Muscle of leg (tissue), 3 donors: ENCODE measurements at regions not wholly inside any gene's neighbourhood (a gene's known extent, or its start where the extent isn't known, plus 50 kb on each side); places are given as distances from the start of the nearest gene placed in this dataset.
"Not testable (repeated sequence)": the region's sequence is repeated elsewhere in the genome, so short reads cannot be mapped to it uniquely, and the experiment has no call there.

Experiments
- DNase-seq: peaks from one replicate; pipeline ENCODE4 v3.0.0; 2013
- H3K27ac ChIP-seq: one replicate; pipeline ENCODE4 v1.5.1; 2013; ENCODE audit warnings: mild to moderate bottlenecking, low read length, control low read depth
- H3K27me3 ChIP-seq: one replicate; pipeline ENCODE4 v1.6.1; 2013; ENCODE audit warnings: low read length; ENCODE audit not compliant: control insufficient read depth, insufficient read depth
- H3K36me3 ChIP-seq: one replicate; pipeline ENCODE4 v1.6.1; 2013; ENCODE audit warnings: low read length; ENCODE audit not compliant: control insufficient read depth, insufficient read depth
- H3K4me1 ChIP-seq: one replicate; pipeline ENCODE4 v1.6.1; 2013; ENCODE audit warnings: low read length; ENCODE audit not compliant: control insufficient read depth, insufficient read depth
- H3K4me3 ChIP-seq: one replicate; pipeline ENCODE4 v1.5.1; 2013; ENCODE audit warnings: low read length, control low read depth
- H3K9me3 ChIP-seq: replicated peaks from 2 replicates; pipeline ENCODE4 v1.6.1; 2013; ENCODE audit warnings: low read depth, low read length; ENCODE audit not compliant: control insufficient read depth
- WGBS: methylation state at CpG from one replicate; pipeline ENCODE4 v1.1.5; 2013; ENCODE audit warnings: missing lambda C conversion rate; ENCODE audit not compliant: insufficient coverage; 5-methylcytosine and 5-hydroxymethylcytosine counted together

- Histone ChIP-seq H3K27me3 (no peaks in the 10 kb centered on the region), H3K4me1 (no peaks in the 10 kb centered on the region), H3K36me3 (no peaks in the 10 kb centered on the region), H3K27ac (no peak overlapping the region), H3K4me3 (no peak overlapping the region), H3K9me3 (no peaks in the 10 kb centered on the region)
- no CpG with 5 or more reads among the region's 4 CpGs for WGBS
- DNase-seq: no peak
Observed at GRCh38 chr2:184057910-184058309, 540.4 kb upstream of the ZNF804A start.

GRCh38 chr2:184060268-184060667 lies 538.1 kb upstream of the ZNF804A start:
- H3K27me3 ChIP-seq, H3K4me1 ChIP-seq, DNase-seq, H3K9me3 ChIP-seq, H3K36me3 ChIP-seq, H3K27ac ChIP-seq, H3K4me3 ChIP-seq: not testable (repeated sequence)
- WGBS: no CpG with 5 or more reads among the region's 3 CpGs

- no CpG with 5 or more reads among the region's 3 CpGs for WGBS
- H3K9me3 ChIP-seq: no peaks in the 10 kb centered on the region
- H3K4me3 ChIP-seq: no peak overlapping the region
- no peaks in the 10 kb centered on the region for H3K27me3 ChIP-seq
- DNase-seq: no peak
- H3K4me1 ChIP-seq: no peaks in the 10 kb centered on the region
- H3K36me3 ChIP-seq: no peaks in the 10 kb centered on the region
- H3K27ac ChIP-seq: no peak overlapping the region
Observed at GRCh38 chr2:184067502-184067901, 530.8 kb upstream of the ZNF804A start.

GRCh38 chr2:184072470-184072869 lies 525.9 kb upstream of the ZNF804A start:
- H3K4me3 ChIP-seq: no peak overlapping the region
- WGBS: no CpG with 5 or more reads among the region's 2 CpGs
- no peaks in the 10 kb centered on the region for H3K4me1 ChIP-seq
- DNase-seq: no peak
- no peaks in the 10 kb centered on the region for H3K27me3 ChIP-seq
- no peaks in the 10 kb centered on the region for H3K36me3 ChIP-seq
- H3K27ac ChIP-seq: no peak overlapping the region
- no peaks in the 10 kb centered on the region for H3K9me3 ChIP-seq

- H3K4me3 ChIP-seq: no peak overlapping the region
- H3K36me3 ChIP-seq: no peaks in the 10 kb centered on the region
- H3K27me3 ChIP-seq: no peaks in the 10 kb centered on the region
- 100% methylated on average over 1 of the region's 2 CpGs for WGBS
- H3K9me3 ChIP-seq: no peaks in the 10 kb centered on the region
- DNase-seq: no peak
- no peak overlapping the region for H3K27ac ChIP-seq
- no peaks in the 10 kb centered on the region for H3K4me1 ChIP-seq
Observed at GRCh38 chr2:184078496-184078895, 519.8 kb upstream of the ZNF804A start.

- Histone ChIP-seq H3K36me3 (no peaks in the 10 kb centered on the region), H3K9me3 (no peaks in the 10 kb centered on the region), H3K27ac (no peak overlapping the region), H3K4me1 (no peaks in the 10 kb centered on the region), H3K27me3 (no peaks in the 10 kb centered on the region), H3K4me3 (no peak overlapping the region)
- no CpG with 5 or more reads among the region's 3 CpGs for WGBS
- no peak for DNase-seq
Observed at GRCh38 chr2:184091456-184091855, 506.9 kb upstream of the ZNF804A start.

GRCh38 chr2:184113696-184114403 lies 484.5 kb upstream of the ZNF804A start:
- H3K27me3 ChIP-seq: no peaks in the 10 kb centered on the region
- H3K4me1 ChIP-seq: no peaks in the 10 kb centered on the region
- no peak for DNase-seq
- no peak overlapping the region for H3K27ac ChIP-seq
- H3K36me3 ChIP-seq: no peaks in the 10 kb centered on the region
- H3K9me3 ChIP-seq: no peaks in the 10 kb centered on the region
- no CpG with 5 or more reads among the region's 2 CpGs for WGBS
- no peak overlapping the region for H3K4me3 ChIP-seq

GRCh38 chr2:184114439-184114838 lies 483.9 kb upstream of the ZNF804A start:
- Histone ChIP-seq H3K4me1 (no peaks in the 10 kb centered on the region), H3K36me3 (no peaks in the 10 kb centered on the region), H3K9me3 (no peaks in the 10 kb centered on the region), H3K4me3 (no peak overlapping the region), H3K27ac (no peak overlapping the region), H3K27me3 (no peaks in the 10 kb centered on the region)
- DNase-seq: no peak
- WGBS: no CpG with 5 or more reads among the region's 1 CpG

- no CpG with 5 or more reads among the region's 1 CpG for WGBS
- no peaks in the 10 kb centered on the region for H3K36me3 ChIP-seq
- H3K4me3 ChIP-seq: no peak overlapping the region
- H3K4me1 ChIP-seq: no peaks in the 10 kb centered on the region
- H3K27ac ChIP-seq: no peak overlapping the region
- DNase-seq: no peak
- no peaks in the 10 kb centered on the region for H3K9me3 ChIP-seq
- H3K27me3 ChIP-seq: no peaks in the 10 kb centered on the region
Observed at GRCh38 chr2:184119989-184120800, 478.1 kb upstream of the ZNF804A start.

- Histone ChIP-seq H3K9me3 (no peaks in the 10 kb centered on the region), H3K4me3 (no peak overlapping the region), H3K27me3 (no peaks in the 10 kb centered on the region), H3K27ac (no peak overlapping the region), H3K4me1 (no peaks in the 10 kb centered on the region), H3K36me3 (no peaks in the 10 kb centered on the region)
- 75% methylated on average over 1 of the region's 2 CpGs for WGBS
- DNase-seq: no peak
Observed at GRCh38 chr2:184125867-184126266, 472.5 kb upstream of the ZNF804A start.
